Lung microvascular endothelial cell (primary cell): ENCODE measurements at regions not wholly inside any gene's neighbourhood (a gene's known extent, or its start where the extent isn't known, plus 50 kb on each side); places are given as distances from the start of the nearest gene placed in this dataset.

Source experiments
- DNase-seq, 2 donors: peaks; one replicate each; pipeline versions ENCODE4 v3.0.0 to v3.0.0-alpha.2; 2010; ENCODE audit warnings: low read depth in 2 of 2

GRCh38 chr1:229105109-229105508 lies 165.8 kb upstream of the RAB4A start:
- no peak for DNase-seq

GRCh38 chr1:229105822-229106525 lies 164.9 kb upstream of the RAB4A start:
- no peak for DNase-seq

GRCh38 chr1:229106526-229107125 lies 164.3 kb upstream of the RAB4A start:
- DNase-seq = no peak

- DNase-seq = no peak
Observed at GRCh38 chr1:229107304-229107815, 163.6 kb upstream of the RAB4A start.

- DNase-seq = no peak
Observed at GRCh38 chr1:229107972-229108371, 162.9 kb upstream of the RAB4A start.

GRCh38 chr1:229108598-229109201 lies 162.2 kb upstream of the RAB4A start:
- no peak for DNase-seq

GRCh38 chr1:229109320-229109761 lies 161.6 kb upstream of the RAB4A start:
- peak in 1 of 2 donors; percentile 39 for DNase-seq

- DNase-seq = no peak
Observed at GRCh38 chr1:229110986-229111385, 159.9 kb upstream of the RAB4A start.

- DNase-seq = peak in 1 of 2 donors; percentile 19
Observed at GRCh38 chr1:229111703-229112319, 159.1 kb upstream of the RAB4A start.

- no peak for DNase-seq
Observed at GRCh38 chr1:229112832-229113548, 157.9 kb upstream of the RAB4A start.

GRCh38 chr1:229114315-229114714 lies 156.6 kb upstream of the RAB4A start:
- peak in 1 of 2 donors; percentile 61 for DNase-seq

GRCh38 chr1:229114850-229115365 lies 156.0 kb upstream of the RAB4A start:
- DNase-seq = peak in 1 of 2 donors; percentile 15

GRCh38 chr1:229116114-229116513 lies 154.8 kb upstream of the RAB4A start:
- no peak for DNase-seq

- DNase-seq = no peak
Observed at GRCh38 chr1:229117664-229118300, 153.1 kb upstream of the RAB4A start.

- no peak for DNase-seq
Observed at GRCh38 chr1:229118477-229119061, 152.3 kb upstream of the RAB4A start.

GRCh38 chr1:229119161-229119560 lies 151.8 kb upstream of the RAB4A start:
- no peak for DNase-seq

GRCh38 chr1:229119876-229120275 lies 151.0 kb upstream of the RAB4A start:
- no peak for DNase-seq

GRCh38 chr1:229121845-229122436 lies 149.0 kb upstream of the RAB4A start:
- no peak for DNase-seq

- DNase-seq = no peak
Observed at GRCh38 chr1:229122606-229123005, 148.3 kb upstream of the RAB4A start.

- DNase-seq = no peak
Observed at GRCh38 chr1:229124116-229124515, 146.8 kb upstream of the RAB4A start.
